Sigmoid colon (tissue), 3 donors: ENCODE measurements at regions not wholly inside any gene's neighbourhood (a gene's known extent, or its start where the extent isn't known, plus 50 kb on each side); places are given as distances from the start of the nearest gene placed in this dataset.

Experiments
- POLR2A ChIP-seq, 2 donors: fragments of 450-650 bp; IDR thresholded peaks; one replicate each; pipeline ENCODE4 v1.6.1; 2016; ENCODE audit warnings: antibody characterized with exemption in 2 of 2, mild to moderate bottlenecking in 2 of 2, moderate library complexity in 2 of 2
- TF ChIP-seq, protein P1 (sequence below), 4 experiments: fragments of 450-650 bp in 3 of 4; fragments of 200-600 bp in 1 of 4; IDR thresholded peaks; one replicate each; pipeline ENCODE4 v1.5.1; 2016 to 2019; ENCODE audit warnings: antibody characterized with exemption in 4 of 4, mild to moderate bottlenecking in 3 of 4, moderate library complexity in 2 of 4

DNA sequence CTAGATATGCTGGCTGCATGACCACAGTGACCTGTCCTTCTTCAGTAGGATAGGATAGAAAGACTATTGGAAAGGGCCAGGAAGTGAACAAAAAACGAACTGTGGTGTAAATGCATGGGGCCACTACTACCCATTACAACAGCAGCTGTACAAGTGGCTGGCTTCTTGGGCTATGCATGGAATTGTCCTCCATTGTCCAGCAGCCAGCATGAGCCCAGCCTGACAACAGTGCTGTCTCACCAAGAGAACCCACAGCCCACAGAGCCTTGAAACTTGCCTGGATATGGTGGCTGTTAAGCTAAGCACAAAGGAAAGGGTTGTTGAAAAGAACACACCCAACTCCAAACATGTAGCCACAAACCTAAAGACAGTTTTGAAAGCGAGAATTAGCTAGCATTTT lies 330.2 kb upstream of the F9 start:
- TF ChIP-seq, protein P1, sequence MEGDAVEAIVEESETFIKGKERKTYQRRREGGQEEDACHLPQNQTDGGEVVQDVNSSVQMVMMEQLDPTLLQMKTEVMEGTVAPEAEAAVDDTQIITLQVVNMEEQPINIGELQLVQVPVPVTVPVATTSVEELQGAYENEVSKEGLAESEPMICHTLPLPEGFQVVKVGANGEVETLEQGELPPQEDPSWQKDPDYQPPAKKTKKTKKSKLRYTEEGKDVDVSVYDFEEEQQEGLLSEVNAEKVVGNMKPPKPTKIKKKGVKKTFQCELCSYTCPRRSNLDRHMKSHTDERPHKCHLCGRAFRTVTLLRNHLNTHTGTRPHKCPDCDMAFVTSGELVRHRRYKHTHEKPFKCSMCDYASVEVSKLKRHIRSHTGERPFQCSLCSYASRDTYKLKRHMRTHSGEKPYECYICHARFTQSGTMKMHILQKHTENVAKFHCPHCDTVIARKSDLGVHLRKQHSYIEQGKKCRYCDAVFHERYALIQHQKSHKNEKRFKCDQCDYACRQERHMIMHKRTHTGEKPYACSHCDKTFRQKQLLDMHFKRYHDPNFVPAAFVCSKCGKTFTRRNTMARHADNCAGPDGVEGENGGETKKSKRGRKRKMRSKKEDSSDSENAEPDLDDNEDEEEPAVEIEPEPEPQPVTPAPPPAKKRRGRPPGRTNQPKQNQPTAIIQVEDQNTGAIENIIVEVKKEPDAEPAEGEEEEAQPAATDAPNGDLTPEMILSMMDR (IDR thresholded peaks at IDR 0.05): no peak
- TF ChIP-seq POLR2A (IDR thresholded peaks at IDR 0.05): no peak
